A549 (cell line): ENCODE measurements at regions not wholly inside any gene's neighbourhood (a gene's known extent, or its start where the extent isn't known, plus 50 kb on each side); places are given as distances from the start of the nearest gene placed in this dataset.

ENCODE experiments used
- ATAC-seq, 2 experiments: fragments of 200-7000 bp in 1 of 2; fragments of >200 bp in 1 of 2; cut with Nextera tagmentation in 1 of 2; cut with Tn5 transposase in 1 of 2; 3 replicates each; pipeline versions ENCODE4 v1.8.0 to v1.9.1; 2018 to 2020; ENCODE audit warnings: mild to moderate bottlenecking in 1 of 2, moderate library complexity in 1 of 2
- CTCF ChIA-PET: fragments of 300-600 bp; sonication (Branson Sonifier 250); formaldehyde crosslinking; extraction: SDS; loops from one replicate; lab custom pipeline; 2021; ENCODE audit warnings: antibody characterized with exemption, inconsistent platforms; lab: Yijun Ruan, JAX
- POLR2A ChIA-PET: fragments of 350-600 bp; formaldehyde crosslinking; extraction: SDS; loops from one replicate; lab custom pipeline; 2021; ENCODE audit warnings: antibody characterized with exemption, inconsistent platforms; lab: Yijun Ruan, JAX
- DNase-seq, 2 experiments: peaks; one replicate each; pipeline versions ENCODE4 v3.0.0 to v3.0.0-alpha.2; 2011 to 2016; ENCODE audit warnings: low read depth in 1 of 2, low spot score in 1 of 2
- FAIRE-seq: peaks from 2 replicates; lab custom pipeline; 2011; peaks lifted over from hg19 to GRCh38; lab: Jason Lieb, UNC
- H3K27ac ChIP-seq, 2 experiments: fragments of >200 bp; sonication (Bioruptor Twin); formaldehyde crosslinking; 3 replicates each; pipeline ENCODE4 v1.5.1; 2016 to 2017
- H3K4me1 ChIP-seq: fragments of >200 bp; sonication (Bioruptor Twin); formaldehyde crosslinking; 3 replicates; pipeline ENCODE4 v1.6.1; 2016
- H3K4me2 ChIP-seq: fragments of >200 bp; sonication (Bioruptor Twin); formaldehyde crosslinking; 3 replicates; pipeline ENCODE4 v1.6.1; 2016
- H3K4me3 ChIP-seq: fragments of >200 bp; sonication (Bioruptor Twin); formaldehyde crosslinking; 3 replicates; pipeline ENCODE4 v1.5.1; 2016
- H3K9me3 ChIP-seq: fragments of >200 bp; sonication (Bioruptor Twin); formaldehyde crosslinking; 3 replicates; pipeline ENCODE4 v1.6.1; 2016
- CBX2 ChIP-seq: fragments of 200-600 bp; sonication (generic); IDR thresholded peaks from 2 replicates; pipeline ENCODE4 v1.6.1; 2016; ENCODE audit warnings: low read depth, mild to moderate bottlenecking, borderline replicate concordance
- CBX8 ChIP-seq: fragments of 200-600 bp; sonication (generic); IDR thresholded peaks from 2 replicates; pipeline ENCODE4 v1.6.1; 2016
- CHD2 ChIP-seq: fragments of 150-350 bp; IDR thresholded peaks from 2 replicates; pipeline ENCODE4 v1.6.1; 2014; ENCODE audit warnings: low read length; ENCODE audit not compliant: partially characterized antibody
- EP300 ChIP-seq, 2 experiments: fragments of >200 bp; sonication (Bioruptor Twin); formaldehyde crosslinking; IDR thresholded peaks; 2 replicates in 1 of 2; 3 replicates in 1 of 2; pipeline ENCODE4 v1.6.1; 2016 to 2017
- FOXS1 ChIP-seq: fragments of 250-450 bp; sonication (Bioruptor Pico); IDR thresholded peaks from 2 replicates; pipeline ENCODE4 v1.5.0; 2020; ENCODE audit warnings: mild to moderate bottlenecking, moderate library complexity
- GATA3 ChIP-seq: IDR thresholded peaks from 2 replicates; pipeline ENCODE4 v1.6.1; 2012; ENCODE audit warnings: borderline replicate concordance
- HOXA7 ChIP-seq: fragments of 250-450 bp; sonication (Bioruptor Pico); IDR thresholded peaks from 2 replicates; pipeline ENCODE4 v1.5.0; 2020; ENCODE audit warnings: mild to moderate bottlenecking, moderate library complexity
- HOXB13 ChIP-seq: fragments of 250-450 bp; sonication (Bioruptor Pico); IDR thresholded peaks from 2 replicates; pipeline ENCODE4 v1.5.0; 2020; ENCODE audit warnings: low read depth, mild to moderate bottlenecking, moderate library complexity
- HOXB5 ChIP-seq: fragments of 250-450 bp; sonication (Bioruptor Pico); IDR thresholded peaks from 2 replicates; pipeline ENCODE4 v1.5.0; 2020; ENCODE audit warnings: mild to moderate bottlenecking, moderate library complexity
- JUN ChIP-seq, 2 experiments: fragments of >200 bp; sonication (Bioruptor Twin); formaldehyde crosslinking; IDR thresholded peaks; 2 replicates in 1 of 2; 3 replicates in 1 of 2; pipeline ENCODE4 v1.6.1; 2016 to 2017
- KDM1A ChIP-seq: fragments of 200-600 bp; sonication (generic); IDR thresholded peaks from 2 replicates; pipeline ENCODE4 v1.6.1; 2016; ENCODE audit warnings: low read depth, mild to moderate bottlenecking
- KDM5A ChIP-seq: fragments of 200-600 bp; sonication (generic); IDR thresholded peaks from 2 replicates; pipeline ENCODE4 v1.6.1; 2016; ENCODE audit warnings: antibody characterized with exemption, mild to moderate bottlenecking
- PHF8 ChIP-seq: fragments of 200-600 bp; sonication (generic); IDR thresholded peaks from 2 replicates; pipeline ENCODE4 v1.6.1; 2016; ENCODE audit warnings: low read depth, mild to moderate bottlenecking, antibody characterized with exemption, moderate library complexity, borderline replicate concordance
- POLR2A ChIP-seq: IDR thresholded peaks from 2 replicates; pipeline ENCODE4 v1.6.1; 2012; ENCODE audit warnings: mild to moderate bottlenecking, low read length
- POLR2AphosphoS2 ChIP-seq: conservative IDR thresholded peaks from 2 replicates; pipeline ENCODE4 v1.6.1; 2012; ENCODE audit warnings: low read length, improper control_type of control experiment, inconsistent platforms
- RAD21 ChIP-seq, 2 experiments: fragments of >200 bp in 1 of 2; sonication (Bioruptor Twin) in 1 of 2; formaldehyde crosslinking in 1 of 2; IDR thresholded peaks in 1 of 2; conservative IDR thresholded peaks in 1 of 2; 2 replicates in 1 of 2; 3 replicates in 1 of 2; pipeline ENCODE4 v1.6.1; 2012 to 2018; ENCODE audit warnings: inconsistent platforms in 1 of 2
- RNF2 ChIP-seq: fragments of 200-600 bp; sonication (generic); IDR thresholded peaks from 2 replicates; pipeline ENCODE4 v1.6.1; 2016; ENCODE audit warnings: low read depth, mild to moderate bottlenecking, antibody characterized with exemption, moderate library complexity, borderline replicate concordance
- WGBS: methylation state at CpG from one replicate; pipeline ENCODE4 v1.1.6; 2017; ENCODE audit errors: missing lambda C conversion rate; 5-methylcytosine and 5-hydroxymethylcytosine counted together
- TF ChIP-seq, protein P1 (sequence below): fragments of 250-450 bp; sonication (Bioruptor Pico); IDR thresholded peaks from 2 replicates; pipeline ENCODE4 v1.5.0; 2020; ENCODE audit warnings: low read depth, mild to moderate bottlenecking, moderate library complexity
- TF ChIP-seq, protein P2 (sequence below): fragments of 200-600 bp; sonication (generic); IDR thresholded peaks from 2 replicates; pipeline ENCODE4 v1.6.1; 2016; ENCODE audit warnings: antibody characterized with exemption, mild to moderate bottlenecking, moderate library complexity
- TF ChIP-seq, protein P3 (sequence below): fragments of 450-650 bp; IDR thresholded peaks from 2 replicates; pipeline ENCODE4 v1.6.1; 2014; ENCODE audit warnings: antibody characterized with exemption

DNA sequence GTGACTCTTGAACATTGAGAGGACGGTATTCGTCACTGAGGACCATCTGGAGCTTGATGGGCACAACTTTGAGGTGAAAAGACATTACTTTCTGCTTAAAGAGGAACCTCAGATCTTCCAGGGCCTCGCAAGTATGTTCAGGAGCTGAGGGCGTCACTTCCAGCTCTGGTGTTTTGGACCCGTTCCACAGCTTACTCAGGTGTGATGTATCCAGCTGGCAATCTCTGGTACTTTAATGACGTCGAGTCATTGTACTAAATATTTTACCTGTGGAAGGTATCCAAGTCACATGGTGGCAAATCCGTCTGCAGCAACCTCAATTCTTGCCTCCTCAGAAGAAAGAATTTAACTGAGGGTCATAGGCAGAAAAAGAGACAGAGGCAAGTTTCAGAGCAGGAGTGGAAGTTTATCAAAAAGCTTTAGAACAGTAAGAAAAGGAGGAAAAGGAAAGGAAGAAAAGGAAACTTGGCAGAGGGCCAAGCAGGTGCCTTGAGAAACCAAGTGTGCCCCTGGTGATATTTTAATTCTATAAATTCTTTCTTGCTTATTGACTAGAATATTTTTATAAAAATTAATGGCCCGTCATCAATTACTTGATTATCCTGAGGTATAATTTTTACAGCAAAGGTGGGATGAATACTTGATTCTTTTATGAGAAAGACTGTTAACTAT, 250.6 kb downstream of the AEBP2 start:
- 85% methylated on average over 9 of the region's 9 CpGs for WGBS
- no peaks in the 10 kb centered on the region for H3K9me3 ChIP-seq
- ChIA-PET CTCF (no interaction called here), POLR2A (no interaction called here)
- no peak overlapping the region for H3K4me2 ChIP-seq
- H3K4me1 ChIP-seq, result no peaks in the 10 kb centered on the region
- no peak for ATAC-seq
- no peak for TF ChIP-seq RAD21 (conservative IDR thresholded peaks at IDR 0.05 in 1 of 2, IDR thresholded peaks at IDR 0.05 in 1 of 2)
- TF ChIP-seq POLR2AphosphoS2, result no peak
- no peak for TF ChIP-seq GATA3
- TF ChIP-seq, protein P1, sequence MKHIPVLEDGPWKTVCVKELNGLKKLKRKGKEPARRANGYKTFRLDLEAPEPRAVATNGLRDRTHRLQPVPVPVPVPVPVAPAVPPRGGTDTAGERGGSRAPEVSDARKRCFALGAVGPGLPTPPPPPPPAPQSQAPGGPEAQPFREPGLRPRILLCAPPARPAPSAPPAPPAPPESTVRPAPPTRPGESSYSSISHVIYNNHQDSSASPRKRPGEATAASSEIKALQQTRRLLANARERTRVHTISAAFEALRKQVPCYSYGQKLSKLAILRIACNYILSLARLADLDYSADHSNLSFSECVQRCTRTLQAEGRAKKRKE (CRISPR knock-in tag), result no peak
- no peak for TF ChIP-seq JUN (IDR thresholded peaks at IDR 0.05)
- no peak for TF ChIP-seq KDM5A
- TF ChIP-seq HOXB5 (CRISPR knock-in tag), result no peak
- TF ChIP-seq, protein P2, sequence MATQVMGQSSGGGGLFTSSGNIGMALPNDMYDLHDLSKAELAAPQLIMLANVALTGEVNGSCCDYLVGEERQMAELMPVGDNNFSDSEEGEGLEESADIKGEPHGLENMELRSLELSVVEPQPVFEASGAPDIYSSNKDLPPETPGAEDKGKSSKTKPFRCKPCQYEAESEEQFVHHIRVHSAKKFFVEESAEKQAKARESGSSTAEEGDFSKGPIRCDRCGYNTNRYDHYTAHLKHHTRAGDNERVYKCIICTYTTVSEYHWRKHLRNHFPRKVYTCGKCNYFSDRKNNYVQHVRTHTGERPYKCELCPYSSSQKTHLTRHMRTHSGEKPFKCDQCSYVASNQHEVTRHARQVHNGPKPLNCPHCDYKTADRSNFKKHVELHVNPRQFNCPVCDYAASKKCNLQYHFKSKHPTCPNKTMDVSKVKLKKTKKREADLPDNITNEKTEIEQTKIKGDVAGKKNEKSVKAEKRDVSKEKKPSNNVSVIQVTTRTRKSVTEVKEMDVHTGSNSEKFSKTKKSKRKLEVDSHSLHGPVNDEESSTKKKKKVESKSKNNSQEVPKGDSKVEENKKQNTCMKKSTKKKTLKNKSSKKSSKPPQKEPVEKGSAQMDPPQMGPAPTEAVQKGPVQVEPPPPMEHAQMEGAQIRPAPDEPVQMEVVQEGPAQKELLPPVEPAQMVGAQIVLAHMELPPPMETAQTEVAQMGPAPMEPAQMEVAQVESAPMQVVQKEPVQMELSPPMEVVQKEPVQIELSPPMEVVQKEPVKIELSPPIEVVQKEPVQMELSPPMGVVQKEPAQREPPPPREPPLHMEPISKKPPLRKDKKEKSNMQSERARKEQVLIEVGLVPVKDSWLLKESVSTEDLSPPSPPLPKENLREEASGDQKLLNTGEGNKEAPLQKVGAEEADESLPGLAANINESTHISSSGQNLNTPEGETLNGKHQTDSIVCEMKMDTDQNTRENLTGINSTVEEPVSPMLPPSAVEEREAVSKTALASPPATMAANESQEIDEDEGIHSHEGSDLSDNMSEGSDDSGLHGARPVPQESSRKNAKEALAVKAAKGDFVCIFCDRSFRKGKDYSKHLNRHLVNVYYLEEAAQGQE, result no peak
- no peak for TF ChIP-seq CBX8
- TF ChIP-seq CHD2, result no peak
- TF ChIP-seq PHF8, result no peak
- no peak for DNase-seq
- no peak overlapping the region for H3K27ac ChIP-seq
- FAIRE-seq, result no peak
- H3K4me3 ChIP-seq, result no peak overlapping the region

- DNase-seq, result no peak
- no peak overlapping the region for H3K4me3 ChIP-seq
- POLR2A ChIA-PET, result no interaction called here
- TF ChIP-seq HOXA7, result no peak
- TF ChIP-seq POLR2A, result no peak
- no peak for TF ChIP-seq CBX2
- TF ChIP-seq FOXS1 (CRISPR knock-in tag), result no peak
- TF ChIP-seq HOXB13 (CRISPR knock-in tag), result no peak
- TF ChIP-seq JUN (IDR thresholded peaks at IDR 0.05), result no peak
- TF ChIP-seq EP300 (IDR thresholded peaks at IDR 0.05), result no peak
- no peak for TF ChIP-seq RNF2
- TF ChIP-seq KDM1A, result no peak
- TF ChIP-seq, protein P3, sequence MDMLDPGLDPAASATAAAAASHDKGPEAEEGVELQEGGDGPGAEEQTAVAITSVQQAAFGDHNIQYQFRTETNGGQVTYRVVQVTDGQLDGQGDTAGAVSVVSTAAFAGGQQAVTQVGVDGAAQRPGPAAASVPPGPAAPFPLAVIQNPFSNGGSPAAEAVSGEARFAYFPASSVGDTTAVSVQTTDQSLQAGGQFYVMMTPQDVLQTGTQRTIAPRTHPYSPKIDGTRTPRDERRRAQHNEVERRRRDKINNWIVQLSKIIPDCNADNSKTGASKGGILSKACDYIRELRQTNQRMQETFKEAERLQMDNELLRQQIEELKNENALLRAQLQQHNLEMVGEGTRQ, result no peak
- TF ChIP-seq CBX8, result no peak
- no peak for TF ChIP-seq HOXB5 (CRISPR knock-in tag)
- TF ChIP-seq, all 56 proteins: peak for 0
- no peak overlapping the region for H3K27ac ChIP-seq
- FAIRE-seq (no peak), ATAC-seq (no peak)
- no peaks in the 10 kb centered on the region for H3K9me3 ChIP-seq
- H3K4me2 ChIP-seq, result no peak overlapping the region
- WGBS, result 65% methylated on average over 4 of the region's 4 CpGs
- CTCF ChIA-PET, result interaction anchor here (0.7 to 1.1 kb wide), 2 partner anchors 10 to 30 kb away, joined by 3 to 4 read pairs; no protein-coding TSS in a partner anchor
- no peaks in the 10 kb centered on the region for H3K4me1 ChIP-seq
Observed at GRCh38 chr12:19692091-19692490, 252.8 kb downstream of the AEBP2 start.
